ENCODE measurements at regions not wholly inside any gene's neighbourhood (a gene's known extent, or its start where the extent isn't known, plus 50 kb on each side); places are given as distances from the start of the nearest gene placed in this dataset.

GRCh38 chr12:88763536-88764100, 183.3 kb upstream of the KITLG start:
- no peak for TF ChIP-seq CTCF (IDR thresholded peaks at IDR 0.05; ENCODE audit: poor library complexity, severe bottlenecking)
- TF ChIP-seq POLR2AphosphoS5 (IDR thresholded peaks at IDR 0.05) = no peak
- no peak for TF ChIP-seq EP300 (conservative IDR thresholded peaks at IDR 0.05; ENCODE audit: poor library complexity, severe bottlenecking)
- TF ChIP-seq EZH2 (IDR thresholded peaks at IDR 0.05; ENCODE audit: borderline replicate concordance, insufficient read depth, low read length, poor library complexity, severe bottlenecking) = no peak
